Fibroblast of villous mesenchyme (primary cell): ENCODE measurements at regions not wholly inside any gene's neighbourhood (a gene's known extent, or its start where the extent isn't known, plus 50 kb on each side); places are given as distances from the start of the nearest gene placed in this dataset.

Experiments
- DNase-seq: peaks from one replicate; pipeline ENCODE4 v3.0.0-alpha.2; 2010; ENCODE audit warnings: low read depth
- H3K4me3 ChIP-seq: 2 replicates; pipeline ENCODE4 v1.5.1; 2011; ENCODE audit warnings: low read depth, mild to moderate bottlenecking, low read length
- CTCF ChIP-seq: IDR thresholded peaks from 2 replicates; pipeline ENCODE4 v1.5.1; 2012; ENCODE audit warnings: low read depth, mild to moderate bottlenecking, low read length; ENCODE audit not compliant: insufficient read depth

GRCh38 chr2:67783026-67783425, 279.8 kb downstream of the C1D start:
- H3K4me3 ChIP-seq = no peak overlapping the region
- no peak for TF ChIP-seq CTCF
- DNase-seq = no peak

- no peak for TF ChIP-seq CTCF
- no peak overlapping the region for H3K4me3 ChIP-seq
- peak; percentile 74 for DNase-seq
Observed at GRCh38 chr2:67790622-67791021, 272.2 kb downstream of the C1D start.

DNA sequence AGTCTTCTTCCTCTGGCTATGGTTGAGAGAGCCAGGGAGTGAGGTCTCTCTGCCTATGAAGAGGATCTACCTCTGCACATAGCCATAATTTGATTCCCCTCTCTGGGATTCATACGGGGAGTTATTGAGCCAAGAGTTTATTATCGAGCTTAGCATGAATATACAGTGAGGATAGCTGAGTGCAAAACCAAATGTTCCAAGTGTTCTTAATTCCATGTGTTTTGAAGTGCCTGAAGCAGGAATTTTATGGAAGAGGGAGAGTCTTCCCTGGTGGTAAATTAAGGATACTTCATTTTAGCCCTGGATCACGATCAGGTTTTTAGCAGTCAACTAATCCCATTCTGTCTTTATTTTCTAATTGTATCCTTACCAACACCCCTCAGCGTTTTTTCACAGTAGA, 270.6 kb downstream of the C1D start:
- no peak for TF ChIP-seq CTCF
- DNase-seq = no peak

GRCh38 chr2:67792681-67793091, 270.1 kb downstream of the C1D start:
- H3K4me3 ChIP-seq = no peak overlapping the region
- no peak for DNase-seq
- TF ChIP-seq CTCF = no peak

More for the DNA sequence above, 270.6 kb downstream of the C1D start:
- H3K4me3 ChIP-seq = no peak overlapping the region

- DNase-seq = peak; percentile 81
- no peak overlapping the region for H3K4me3 ChIP-seq
- no peak for TF ChIP-seq CTCF
Observed at GRCh38 chr2:67797801-67798540, 264.8 kb downstream of the C1D start.

GRCh38 chr2:67798541-67799160, 264.2 kb downstream of the C1D start:
- peak; percentile 19 for DNase-seq
- no peak overlapping the region for H3K4me3 ChIP-seq
- no peak for TF ChIP-seq CTCF
